Upper lobe of left lung (tissue), 4 donors: ENCODE measurements at regions not wholly inside any gene's neighbourhood (a gene's known extent, or its start where the extent isn't known, plus 50 kb on each side); places are given as distances from the start of the nearest gene placed in this dataset.

ENCODE experiments used
- EP300 ChIP-seq, 4 donors: sonication (generic); formaldehyde crosslinking; IDR thresholded peaks; one replicate each; pipeline ENCODE4 v1.5.1; 2017; ENCODE audit warnings: antibody characterized with exemption in 4 of 4, control low read depth in 2 of 4
- POLR2A ChIP-seq, 4 donors: fragments of 450-650 bp; IDR thresholded peaks; one replicate each; pipeline ENCODE4 v1.5.1; 2016 to 2017; ENCODE audit warnings: antibody characterized with exemption in 4 of 4, mild to moderate bottlenecking in 2 of 4
- POLR2AphosphoS5 ChIP-seq, 2 donors: sonication (generic); formaldehyde crosslinking; IDR thresholded peaks; one replicate each; pipeline ENCODE4 v1.5.1; 2017; ENCODE audit warnings: antibody characterized with exemption in 2 of 2
- TF ChIP-seq, protein P1 (sequence below), 6 experiments: fragments of 450-650 bp in 4 of 6; fragments of 200-600 bp in 2 of 6; sonication (generic) in 2 of 6; IDR thresholded peaks; one replicate each; pipeline ENCODE4 v1.5.1; 2016 to 2019; ENCODE audit warnings: antibody characterized with exemption in 6 of 6

DNA sequence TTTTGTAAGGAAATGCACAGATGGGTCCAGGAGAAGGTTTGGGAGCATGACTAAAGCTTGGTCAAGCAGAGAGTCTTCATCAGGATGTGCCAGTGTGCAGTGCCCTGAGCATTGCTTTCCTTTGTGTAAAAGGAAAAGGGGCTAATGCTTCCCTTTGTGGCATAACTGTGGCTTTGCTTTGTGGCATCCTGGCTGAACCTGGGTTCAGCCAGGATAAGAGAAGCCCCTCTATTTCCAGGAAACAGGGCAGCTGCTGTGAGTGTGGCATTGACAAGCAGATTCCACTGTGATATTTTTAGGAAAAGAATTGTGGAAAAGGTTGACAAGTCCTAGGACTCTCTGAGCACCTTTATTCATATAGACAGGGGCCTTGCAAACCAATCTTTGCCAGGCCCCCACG, 193.4 kb upstream of the CXCL12 start:
- TF ChIP-seq EP300 (IDR thresholded peaks at IDR 0.05) (no peak), POLR2A (IDR thresholded peaks at IDR 0.05) (no peak), POLR2AphosphoS5 (IDR thresholded peaks at IDR 0.05) (no peak)
- TF ChIP-seq, protein P1, sequence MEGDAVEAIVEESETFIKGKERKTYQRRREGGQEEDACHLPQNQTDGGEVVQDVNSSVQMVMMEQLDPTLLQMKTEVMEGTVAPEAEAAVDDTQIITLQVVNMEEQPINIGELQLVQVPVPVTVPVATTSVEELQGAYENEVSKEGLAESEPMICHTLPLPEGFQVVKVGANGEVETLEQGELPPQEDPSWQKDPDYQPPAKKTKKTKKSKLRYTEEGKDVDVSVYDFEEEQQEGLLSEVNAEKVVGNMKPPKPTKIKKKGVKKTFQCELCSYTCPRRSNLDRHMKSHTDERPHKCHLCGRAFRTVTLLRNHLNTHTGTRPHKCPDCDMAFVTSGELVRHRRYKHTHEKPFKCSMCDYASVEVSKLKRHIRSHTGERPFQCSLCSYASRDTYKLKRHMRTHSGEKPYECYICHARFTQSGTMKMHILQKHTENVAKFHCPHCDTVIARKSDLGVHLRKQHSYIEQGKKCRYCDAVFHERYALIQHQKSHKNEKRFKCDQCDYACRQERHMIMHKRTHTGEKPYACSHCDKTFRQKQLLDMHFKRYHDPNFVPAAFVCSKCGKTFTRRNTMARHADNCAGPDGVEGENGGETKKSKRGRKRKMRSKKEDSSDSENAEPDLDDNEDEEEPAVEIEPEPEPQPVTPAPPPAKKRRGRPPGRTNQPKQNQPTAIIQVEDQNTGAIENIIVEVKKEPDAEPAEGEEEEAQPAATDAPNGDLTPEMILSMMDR (IDR thresholded peaks at IDR 0.05), result no peak
